ENCODE measurements at regions not wholly inside any gene's neighbourhood (a gene's known extent, or its start where the extent isn't known, plus 50 kb on each side); places are given as distances from the start of the nearest gene placed in this dataset.

DNA sequence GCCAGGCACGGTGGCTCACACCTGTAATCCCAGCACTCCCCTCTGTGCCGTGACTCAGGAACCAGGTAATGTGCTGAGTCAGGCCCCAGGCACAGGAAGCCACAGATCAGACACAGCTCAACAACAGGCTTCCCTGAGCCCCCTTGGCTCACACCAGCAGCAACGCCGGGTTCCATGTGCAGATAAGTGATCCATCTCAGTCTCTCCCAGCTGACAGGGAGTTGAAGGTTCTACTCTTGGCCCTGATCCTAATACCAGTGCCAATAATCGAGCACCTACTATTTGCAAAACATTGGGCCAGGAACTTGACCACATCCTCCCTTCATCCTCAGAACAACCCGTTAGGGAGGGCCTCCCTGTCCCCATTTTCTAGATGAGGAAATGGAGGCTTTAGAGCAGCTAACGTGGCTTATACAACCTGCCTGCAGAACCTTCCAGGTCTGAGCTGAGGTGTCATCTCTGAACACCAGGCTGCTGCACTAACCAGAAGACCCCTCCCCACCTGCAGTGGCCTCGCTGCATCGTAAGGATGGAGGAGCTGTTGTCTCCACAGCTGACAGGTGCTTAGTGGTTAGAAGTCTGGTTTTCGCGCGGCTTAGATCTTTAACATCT lies 64.8 kb upstream of the AMZ2 start:
- DNase-seq (ENCODE audit: low read depth) = no peak

DNA sequence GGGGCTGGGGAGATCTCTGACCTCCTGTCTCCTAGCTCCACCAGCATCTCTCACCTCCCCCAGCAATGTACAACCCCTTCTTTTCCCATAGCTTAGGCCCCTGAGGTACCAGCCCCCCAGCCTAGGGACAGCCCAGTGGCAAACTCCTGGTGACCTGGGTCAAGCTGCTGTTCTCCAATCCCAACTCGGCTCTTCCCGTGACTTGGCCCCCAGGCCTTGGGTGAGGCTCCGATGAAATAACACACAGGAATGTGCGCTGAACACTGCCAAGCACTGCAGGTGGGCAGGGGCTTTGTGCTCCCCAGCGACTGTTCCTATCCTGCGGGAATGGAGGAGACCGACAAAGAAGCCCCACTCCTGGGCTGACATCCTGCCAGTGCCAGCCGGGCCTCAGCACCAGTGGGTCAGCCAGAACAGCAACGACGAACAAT lies 63.7 kb upstream of the AMZ2 start:
- DNase-seq (ENCODE audit: low read depth) = no peak

DNA sequence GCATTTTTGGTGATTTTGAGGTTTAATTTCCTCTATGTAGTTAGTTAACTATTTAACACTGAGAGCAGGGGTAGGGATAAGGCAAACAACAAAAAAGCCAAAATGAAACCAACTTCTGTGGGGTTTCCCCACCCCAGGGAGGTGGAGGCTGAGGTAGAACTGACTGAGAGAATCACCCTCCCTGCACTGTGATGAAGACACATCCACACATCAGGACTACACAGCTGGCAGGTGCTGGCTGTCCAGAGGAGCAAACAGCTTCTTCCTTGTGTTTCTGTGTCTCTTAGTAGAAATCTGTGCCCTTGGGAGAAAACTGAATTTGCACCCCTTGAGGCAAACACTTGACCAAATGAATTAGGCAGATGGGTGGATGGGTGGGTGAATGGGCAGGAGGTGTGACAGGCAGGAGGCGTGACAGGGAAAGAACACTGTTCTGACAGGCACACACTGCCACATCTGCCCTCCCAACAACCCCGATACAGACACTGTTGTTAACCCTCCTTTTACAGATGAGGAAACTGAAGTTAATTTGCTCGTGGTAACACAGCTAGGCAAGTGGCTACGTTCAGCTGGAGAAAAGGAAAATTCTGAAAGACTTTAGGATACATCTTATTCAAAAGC lies 62.9 kb upstream of the AMZ2 start:
- DNase-seq (ENCODE audit: low read depth) = no peak

DNA sequence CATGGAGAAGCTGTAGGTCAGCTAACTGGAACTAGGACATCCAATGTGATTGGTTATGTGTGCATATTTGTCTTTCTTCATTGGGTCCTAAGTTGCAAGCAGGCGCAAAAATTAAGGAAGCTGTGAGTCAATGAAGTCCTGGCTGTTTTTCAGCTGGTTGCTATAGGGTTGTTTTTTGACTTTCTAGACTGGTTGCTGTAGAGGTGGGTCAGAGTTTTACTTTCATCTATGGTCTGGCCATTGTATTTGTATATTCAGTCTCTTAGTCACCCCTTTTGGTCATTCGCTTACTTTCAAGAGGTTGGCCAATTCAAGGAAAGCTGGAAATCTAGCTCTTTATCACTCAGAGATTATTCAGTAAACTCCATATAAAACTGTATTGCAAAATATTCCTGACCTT lies 62.0 kb upstream of the AMZ2 start:
- no peak for DNase-seq (ENCODE audit: low read depth)

DNA sequence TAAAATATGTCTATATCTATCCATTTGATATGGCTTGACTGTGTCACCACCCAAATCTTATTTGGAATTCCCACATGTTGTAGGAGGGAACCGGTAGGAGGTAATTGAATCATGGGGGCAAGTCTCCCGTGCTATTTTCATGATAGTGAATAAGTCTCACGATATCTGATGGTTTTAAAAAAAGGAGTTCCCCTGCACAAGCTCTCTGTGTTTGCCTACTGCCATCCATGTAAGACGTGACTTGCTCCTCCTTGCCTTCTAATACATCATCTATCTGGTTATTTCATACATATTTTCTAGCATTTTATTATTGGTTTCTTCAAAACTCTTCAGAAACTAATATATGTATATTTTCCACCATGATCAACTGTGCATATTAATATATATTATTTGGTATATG lies 57.3 kb upstream of the AMZ2 start:
- DNase-seq (ENCODE audit: low read depth) = no peak

DNA sequence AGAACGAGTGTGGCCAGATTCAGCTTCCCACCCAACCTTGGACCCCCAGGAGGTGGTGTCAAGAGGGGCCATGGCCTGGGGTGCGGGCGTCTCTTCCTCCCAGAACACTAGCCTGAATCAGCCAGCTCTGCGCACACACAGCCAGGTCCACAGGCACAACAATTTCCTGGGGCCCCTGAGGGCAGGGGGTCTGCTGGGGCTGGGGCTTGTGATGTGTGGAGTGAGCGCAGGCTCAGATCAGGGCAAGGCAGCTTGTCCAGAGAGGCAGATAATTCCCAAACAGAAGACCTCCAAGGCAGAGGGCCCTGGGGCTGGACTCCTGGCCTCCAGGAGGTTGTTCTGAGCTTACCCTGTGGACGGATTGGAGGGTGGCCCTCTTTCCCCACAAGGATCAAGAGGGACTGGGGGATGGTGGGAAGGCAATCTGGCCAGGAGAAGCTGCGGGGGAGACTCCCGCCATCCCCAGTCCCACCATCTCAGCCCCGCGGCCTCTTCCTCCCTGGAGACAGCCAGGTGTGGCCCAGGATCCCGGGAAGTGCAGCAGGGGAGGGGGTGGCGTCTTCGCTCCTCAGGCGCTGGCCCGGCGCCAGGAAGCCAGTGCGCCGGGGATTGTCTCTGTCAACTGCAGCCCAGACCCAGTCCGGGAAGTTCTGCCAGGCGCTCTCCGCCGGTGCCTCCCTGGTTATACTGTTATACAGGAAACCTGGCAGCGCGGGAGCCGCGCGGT lies 52.0 kb upstream of the AMZ2 start:
- no peak for DNase-seq (ENCODE audit: low read depth)

DNA sequence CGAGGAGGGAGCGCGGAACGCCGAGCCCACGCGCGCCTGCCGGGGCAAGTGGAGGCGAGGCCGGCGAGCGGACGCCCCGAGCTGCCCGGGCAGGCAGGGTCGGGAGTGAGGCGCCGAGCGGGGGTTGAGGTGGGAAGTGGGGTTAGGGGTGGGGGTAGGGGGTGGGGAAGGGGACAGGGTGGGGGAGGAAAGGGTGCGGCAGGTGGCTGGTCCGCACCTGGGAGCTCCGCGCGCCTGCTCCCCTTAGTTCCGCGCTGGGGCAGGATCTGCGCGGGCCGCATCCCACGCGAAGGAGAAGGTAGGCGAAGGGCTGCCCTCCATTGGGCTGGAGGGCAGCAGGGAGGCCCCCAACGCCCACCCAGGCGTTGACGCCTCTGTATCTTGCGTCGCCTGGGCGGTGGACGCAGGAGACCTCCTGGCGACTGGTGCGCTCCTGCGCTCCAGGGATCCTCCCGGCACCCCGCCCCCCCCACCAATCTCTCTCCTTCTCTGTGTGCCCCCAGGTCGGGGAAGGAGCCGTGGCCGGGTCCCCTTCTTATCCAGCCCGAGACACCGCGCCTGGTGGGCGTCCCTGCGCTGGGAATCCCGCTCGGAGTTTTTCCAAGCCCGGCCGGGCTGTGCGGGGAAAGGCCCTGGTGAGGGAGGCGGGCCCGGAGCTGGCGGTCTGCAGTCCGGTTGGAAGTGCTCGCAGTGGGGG lies 51.3 kb upstream of the AMZ2 start:
- no peak for DNase-seq (ENCODE audit: low read depth)

DNA sequence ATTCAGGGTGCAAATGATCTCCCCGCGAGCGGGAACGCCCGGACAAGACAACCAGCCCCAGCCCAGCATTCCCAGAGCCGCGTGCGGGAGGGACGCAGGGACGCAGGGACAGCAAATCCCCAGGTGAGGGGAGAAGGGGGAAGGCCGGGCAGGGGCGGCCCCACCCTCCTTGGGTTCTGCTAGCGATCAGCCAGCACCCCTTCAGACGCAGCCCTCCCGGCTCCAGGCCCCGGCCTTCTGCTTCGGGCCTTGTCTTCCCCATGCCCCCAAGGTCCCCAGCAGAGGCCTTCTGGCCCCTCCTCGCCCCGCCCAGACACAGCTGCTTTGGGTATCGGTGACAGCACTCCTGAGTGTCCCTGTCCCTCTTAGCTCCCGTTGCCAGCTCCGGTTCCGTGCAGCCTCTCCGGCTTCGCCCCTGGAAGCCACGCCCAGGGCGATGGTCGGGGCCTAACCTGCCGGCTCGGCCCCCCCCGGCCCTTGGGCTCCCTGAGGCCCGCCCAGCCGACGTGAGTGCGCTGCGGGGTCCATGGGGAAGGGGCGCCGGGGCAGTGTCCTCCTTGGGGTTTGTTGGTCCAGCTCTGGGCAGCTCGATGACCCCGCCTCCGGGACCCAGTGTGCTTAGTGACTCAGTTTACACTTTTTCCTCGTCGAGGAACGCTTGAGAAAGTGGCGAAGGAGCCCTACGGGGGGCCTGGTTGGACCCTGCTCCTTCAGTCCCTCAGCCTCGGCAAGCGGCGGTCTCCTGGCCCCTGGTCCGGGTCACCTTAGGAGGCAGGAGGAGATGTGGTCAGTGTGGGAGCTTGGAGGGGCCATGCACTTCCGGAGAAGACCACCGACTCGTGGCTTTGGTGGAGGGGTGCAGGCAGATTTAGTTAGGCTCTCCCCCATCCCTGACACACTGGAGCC lies 50.5 kb upstream of the AMZ2 start:
- DNase-seq (ENCODE audit: low read depth) = peak; percentile 44

DNA sequence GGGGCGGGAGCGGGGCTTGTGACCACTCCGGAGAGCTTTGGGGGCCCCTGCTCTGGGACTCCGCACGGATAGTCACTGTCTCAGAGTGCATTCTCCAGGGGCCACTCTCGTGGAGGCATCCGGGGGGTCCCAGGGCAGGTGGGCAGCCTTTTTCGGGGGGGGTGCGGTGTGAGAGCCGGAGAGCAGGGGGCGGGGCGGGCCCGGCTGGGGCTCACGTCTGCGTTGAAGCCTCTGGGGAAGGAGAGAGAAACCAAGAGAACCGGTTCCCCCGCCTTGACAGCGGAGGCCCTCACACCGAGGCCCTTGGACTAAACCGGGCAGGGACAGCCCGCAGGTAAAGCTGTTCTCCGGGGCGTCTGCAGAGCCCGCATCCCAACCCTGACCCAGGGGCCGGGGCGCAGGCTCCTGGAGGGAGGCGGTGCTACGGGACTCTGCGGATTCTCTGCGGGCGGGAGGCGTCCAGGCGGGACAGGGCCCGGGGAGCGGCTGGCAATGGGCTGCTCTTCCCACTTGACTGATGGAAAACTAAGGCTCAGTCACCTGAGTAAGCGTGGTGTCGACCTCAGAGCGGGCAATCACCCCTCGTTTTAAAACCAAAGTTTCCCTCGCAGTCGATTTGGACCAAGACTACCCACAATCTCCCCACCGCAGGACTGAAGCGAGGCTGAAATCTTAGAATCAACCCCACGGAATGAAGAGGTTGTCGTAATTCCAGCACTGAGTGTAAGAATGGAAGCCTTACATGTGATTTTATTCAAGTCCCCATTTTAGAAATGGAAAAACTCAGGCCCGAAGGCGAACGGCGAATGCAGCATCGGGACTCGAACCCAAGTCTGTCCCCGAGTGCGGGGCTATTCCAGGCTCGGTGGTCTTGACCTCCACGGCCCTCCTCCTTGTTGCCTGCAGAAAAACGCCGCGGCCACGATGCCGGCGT lies 49.6 kb upstream of the AMZ2 start:
- no peak for DNase-seq (ENCODE audit: low read depth)
